Activated T-cell treated with anti-CD3 and anti-CD28 coated beads for 4 hours (primary cell): ENCODE measurements at regions not wholly inside any gene's neighbourhood (a gene's known extent, or its start where the extent isn't known, plus 50 kb on each side); places are given as distances from the start of the nearest gene placed in this dataset.
"Not testable (repeated sequence)": the region's sequence is repeated elsewhere in the genome, so short reads cannot be mapped to it uniquely, and the experiment has no call there.

Experiments used
- DNase-seq: peaks from one replicate; pipeline ENCODE4 v3.0.0-alpha.2; 2020

- DNase-seq: no peak
These were observed 56.2 kb upstream of the ANXA1 start for GRCh38 chr9:73095425-73095824.

- no peak for DNase-seq
These were observed 57.8 kb upstream of the ANXA1 start for GRCh38 chr9:73093740-73094379.

GRCh38 chr9:73093016-73093739, 58.5 kb upstream of the ANXA1 start:
- no peak for DNase-seq

GRCh38 chr9:73091909-73092308, 59.8 kb upstream of the ANXA1 start:
- no peak for DNase-seq

GRCh38 chr9:73090214-73090613, 61.5 kb upstream of the ANXA1 start:
- DNase-seq: no peak

GRCh38 chr9:73089304-73089985, 62.2 kb upstream of the ANXA1 start:
- DNase-seq: no peak

GRCh38 chr9:73087876-73088275, 63.8 kb upstream of the ANXA1 start:
- not testable (repeated sequence) for DNase-seq

- no peak for DNase-seq
These were observed 68.1 kb upstream of the ANXA1 start for GRCh38 chr9:73083519-73083918.

- no peak for DNase-seq
These were observed 69.5 kb upstream of the ANXA1 start for GRCh38 chr9:73081979-73082657.

- no peak for DNase-seq
These were observed 71.5 kb upstream of the ANXA1 start for GRCh38 chr9:73080110-73080694.

- DNase-seq: no peak
These were observed 72.3 kb upstream of the ANXA1 start for GRCh38 chr9:73079326-73079725.

GRCh38 chr9:73077625-73078030, 74.0 kb upstream of the ANXA1 start:
- no peak for DNase-seq

- no peak for DNase-seq
These were observed 74.7 kb upstream of the ANXA1 start for GRCh38 chr9:73076970-73077369.

- no peak for DNase-seq
These were observed 77.4 kb upstream of the ANXA1 start for GRCh38 chr9:73074176-73074708.

- no peak for DNase-seq
These were observed 78.1 kb upstream of the ANXA1 start for GRCh38 chr9:73073337-73074175.

GRCh38 chr9:73067074-73067473, 84.6 kb upstream of the ANXA1 start:
- DNase-seq: no peak

GRCh38 chr9:73065439-73065838, 86.2 kb upstream of the ANXA1 start:
- no peak for DNase-seq

GRCh38 chr9:73064315-73064714, 87.3 kb upstream of the ANXA1 start:
- no peak for DNase-seq

- no peak for DNase-seq
These were observed 90.5 kb upstream of the ANXA1 start for GRCh38 chr9:73061146-73061545.

GRCh38 chr9:73059247-73059646, 92.4 kb upstream of the ANXA1 start:
- DNase-seq: no peak

GRCh38 chr9:73056245-73056644, 95.4 kb upstream of the ANXA1 start:
- no peak for DNase-seq

GRCh38 chr9:73054091-73054490, 97.6 kb upstream of the ANXA1 start:
- no peak for DNase-seq
